SK-N-SH (cell line): ENCODE measurements at regions not wholly inside any gene's neighbourhood (a gene's known extent, or its start where the extent isn't known, plus 50 kb on each side); places are given as distances from the start of the nearest gene placed in this dataset.
A peak's percentile ranks its signal among the peaks of the same experiment; 100 is the strongest.

Experiments
- CTCF ChIA-PET: fragments of 300-600, 350-600 bp; formaldehyde crosslinking; extraction: SDS; loops from one replicate; lab custom pipeline; 2021; lab: Yijun Ruan, JAX
- POLR2A ChIA-PET: fragments of 350-600 bp; sonication (Branson Sonifier 250); formaldehyde crosslinking; extraction: SDS; loops from one replicate; lab custom pipeline; 2020; ENCODE audit warnings: antibody characterized with exemption, inconsistent platforms; lab: Yijun Ruan, JAX
- DNase-seq: peaks from one replicate; pipeline ENCODE4 v3.0.0; 2012
- H2AFZ ChIP-seq: fragments of 200-600 bp; sonication (generic); 2 replicates; pipeline ENCODE4 v1.8.1; 2016; ENCODE audit warnings: antibody characterized with exemption, mild to moderate bottlenecking, low read depth
- H3F3A ChIP-seq: fragments of 200-600 bp; sonication (generic); replicated peaks from 2 replicates; pipeline ENCODE3; 2016; ENCODE audit warnings: antibody characterized with exemption, mild to moderate bottlenecking; ENCODE audit not compliant: insufficient read depth
- H3K27ac ChIP-seq, 2 experiments: fragments of 200-500 bp in 1 of 2; fragments of 200-600 bp in 1 of 2; sonication (Bioruptor generic) in 1 of 2; sonication (generic), shearing (Covaris generic) in 1 of 2; 2 replicates each; pipeline versions ENCODE4 v1.5.1 to v1.6.1; 2014 to 2016; ENCODE audit warnings: low read depth in 2 of 2, inconsistent platforms in 1 of 2, low read length in 1 of 2, mild to moderate bottlenecking in 1 of 2, mixed read lengths in 1 of 2
- H3K27me3 ChIP-seq: fragments of 200-600 bp; sonication (generic), shearing (Covaris generic); 2 replicates; pipeline ENCODE4 v1.6.1; 2016; ENCODE audit warnings: mixed run types; ENCODE audit not compliant: insufficient read depth
- H3K36me3 ChIP-seq, 2 experiments: fragments of 200-500 bp in 1 of 2; fragments of 200-600 bp in 1 of 2; sonication (Bioruptor generic) in 1 of 2; sonication (generic) in 1 of 2; replicated peaks in 1 of 2; 2 replicates each; pipeline versions ENCODE3 to v1.5.1; 2014 to 2016; ENCODE audit warnings: low read length in 1 of 2, mild to moderate bottlenecking in 1 of 2; ENCODE audit not compliant: insufficient read depth in 2 of 2, control insufficient read depth in 1 of 2
- H3K4me1 ChIP-seq, 2 experiments: fragments of 200-500 bp in 1 of 2; fragments of 200-600 bp in 1 of 2; sonication (Bioruptor generic) in 1 of 2; sonication (generic), shearing (Covaris generic) in 1 of 2; 2 replicates each; pipeline versions ENCODE4 v1.5.1 to v1.6.1; 2014 to 2016; ENCODE audit warnings: low read depth in 1 of 2, low read length in 1 of 2, mixed run types in 1 of 2; ENCODE audit not compliant: insufficient read depth in 2 of 2, control insufficient read depth in 1 of 2
- H3K4me2 ChIP-seq: fragments of 200-600 bp; sonication (generic), shearing (Covaris generic); 2 replicates; pipeline ENCODE4 v1.6.1; 2017; ENCODE audit warnings: mixed run types
- H3K4me3 ChIP-seq, 2 experiments: fragments of 200-500 bp in 1 of 2; fragments of 200-600 bp in 1 of 2; sonication (Bioruptor generic) in 1 of 2; sonication (generic), shearing (Covaris generic) in 1 of 2; 2 replicates each; pipeline versions ENCODE4 v1.5.1 to v1.8.1; 2014 to 2016; ENCODE audit warnings: low read depth in 2 of 2, inconsistent platforms in 1 of 2, low read length in 1 of 2, mild to moderate bottlenecking in 1 of 2, mixed read lengths in 1 of 2, moderate library complexity in 1 of 2
- H3K79me2 ChIP-seq: fragments of 200-600 bp; sonication (generic); 2 replicates; pipeline ENCODE4 v1.8.1; 2017; ENCODE audit warnings: mild to moderate bottlenecking; ENCODE audit not compliant: insufficient read depth
- H3K9ac ChIP-seq: fragments of 200-600 bp; sonication (generic); 2 replicates; pipeline ENCODE4 v1.6.1; 2017; ENCODE audit warnings: mixed run types
- H3K9me2 ChIP-seq: fragments of 200-600 bp; sonication (generic); 2 replicates; pipeline ENCODE4 v1.6.1; 2017; ENCODE audit warnings: mixed run types
- H3K9me3 ChIP-seq: fragments of 200-600 bp; sonication (generic); 2 replicates; pipeline ENCODE4 v1.6.1; 2017; ENCODE audit warnings: mixed run types, mild to moderate bottlenecking, moderate library complexity
- H4K20me1 ChIP-seq: fragments of 200-600 bp; sonication (generic); 2 replicates; pipeline ENCODE4 v1.6.1; 2017; ENCODE audit warnings: mild to moderate bottlenecking, mixed run types; ENCODE audit not compliant: insufficient read depth
- CHD2 ChIP-seq: fragments of 150-350 bp; IDR thresholded peaks from 2 replicates; pipeline ENCODE4 v1.6.1; 2018; ENCODE audit warnings: low read length; ENCODE audit not compliant: partially characterized antibody
- ELF1 ChIP-seq: IDR thresholded peaks from 2 replicates; pipeline ENCODE4 v1.4.0; 2012
- EP300 ChIP-seq, 2 experiments: IDR thresholded peaks; 2 replicates each; pipeline versions ENCODE4 v1.4.0 to v1.6.1; 2012; ENCODE audit warnings: borderline replicate concordance in 1 of 2, low read depth in 1 of 2, low read length in 1 of 2
- FOXM1 ChIP-seq: IDR thresholded peaks from 2 replicates; pipeline ENCODE4 v1.4.0; 2012; ENCODE audit warnings: low read depth, mild to moderate bottlenecking
- GABPA ChIP-seq: IDR thresholded peaks from 2 replicates; pipeline ENCODE4 v1.4.0; 2012; ENCODE audit warnings: low read depth, mild to moderate bottlenecking
- GATA2 ChIP-seq: sonication (generic); formaldehyde crosslinking; IDR thresholded peaks from 2 replicates; pipeline ENCODE4 v1.5.0; 2020; ENCODE audit warnings: mild to moderate bottlenecking, missing genetic modification reagents
- MXI1 ChIP-seq: IDR thresholded peaks from 2 replicates; pipeline ENCODE4 v1.6.1; 2012; ENCODE audit warnings: mild to moderate bottlenecking, low read depth, low read length, improper control_type of control experiment
- NRF1 ChIP-seq: IDR thresholded peaks from 2 replicates; pipeline ENCODE4 v1.6.1; 2012; ENCODE audit warnings: low read depth, mild to moderate bottlenecking, low read length
- POLR2AphosphoS5 ChIP-seq: IDR thresholded peaks from 2 replicates; pipeline ENCODE4 v1.6.1; 2012; ENCODE audit warnings: low read depth, low read length
- RCOR1 ChIP-seq: fragments of 150-350 bp; IDR thresholded peaks from 2 replicates; pipeline ENCODE4 v1.6.1; 2017; ENCODE audit warnings: antibody characterized with exemption, low read length
- REST ChIP-seq: IDR thresholded peaks from 2 replicates; pipeline ENCODE4 v1.6.1; 2012; ENCODE audit warnings: mild to moderate bottlenecking, low read depth, low read length, moderate library complexity
- RFX5 ChIP-seq: IDR thresholded peaks from 2 replicates; pipeline ENCODE4 v1.6.1; 2012; ENCODE audit warnings: mild to moderate bottlenecking, improper control_type of control experiment, low read length
- SMC3 ChIP-seq: IDR thresholded peaks from 2 replicates; pipeline ENCODE4 v1.6.1; 2012; ENCODE audit warnings: low read depth, low read length, improper control_type of control experiment
- TCF12 ChIP-seq: IDR thresholded peaks from 2 replicates; pipeline ENCODE4 v1.4.0; 2012
- TEAD4 ChIP-seq: IDR thresholded peaks from 2 replicates; pipeline ENCODE4 v1.4.0; 2012; ENCODE audit warnings: mild to moderate bottlenecking, borderline replicate concordance; ENCODE audit not compliant: insufficient read depth
- WGBS: methylation state at CpG from one replicate; pipeline ENCODE4 v1.1.6; 2017; ENCODE audit warnings: low lambda C conversion rate; 5-methylcytosine and 5-hydroxymethylcytosine counted together
- TF ChIP-seq, protein P1 (sequence below): IDR thresholded peaks from 2 replicates; pipeline ENCODE4 v1.4.0; 2012; ENCODE audit warnings: low read depth, borderline replicate concordance

DNA sequence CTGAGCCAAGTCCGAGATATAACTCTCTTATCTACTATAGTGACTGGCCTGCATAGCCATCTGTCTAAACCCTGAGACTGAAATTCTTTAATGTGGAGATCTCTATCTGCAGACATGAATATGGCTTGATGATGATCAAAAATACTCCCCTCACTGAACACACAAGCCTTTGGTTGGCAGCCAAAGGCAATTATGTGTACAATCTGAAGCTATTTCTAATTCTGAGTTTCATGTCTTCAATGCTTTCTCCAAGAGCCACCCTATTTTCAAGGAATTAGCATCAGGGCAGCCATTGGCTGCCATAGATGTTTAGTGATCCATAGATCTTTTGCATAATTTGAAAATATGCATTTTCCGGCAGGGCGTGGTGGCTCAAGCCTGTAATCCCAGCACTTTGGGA, 168.2 kb downstream of the TGFB2 start:
- no peak overlapping the region for H3K27ac ChIP-seq
- peak; percentile 18 for DNase-seq
- no peak overlapping the region for H2AFZ ChIP-seq
- H3K9me2 ChIP-seq = no peaks in the 10 kb centered on the region
- CTCF ChIA-PET = no interaction called here
- 93% methylated on average over 3 of the region's 3 CpGs for WGBS
- H3K9me3 ChIP-seq = no peaks in the 10 kb centered on the region
- POLR2A ChIA-PET = no interaction called here
- no peak overlapping the region for H3K4me3 ChIP-seq
- no peaks in the 10 kb centered on the region for H3K36me3 ChIP-seq
- no peaks in the 10 kb centered on the region for H3F3A ChIP-seq
- H3K79me2 ChIP-seq = no peaks in the 10 kb centered on the region
- TF ChIP-seq GATA2 (CRISPR knock-in tag) (peak; percentile 71), EP300 (IDR thresholded peaks at IDR 0.05; ENCODE audit: borderline replicate concordance in 1 of 2, low read depth in 1 of 2, low read length in 1 of 2) (peak in 1 of 2 experiments; percentile 52; a peak in 1 of 4 replicates), TCF12 (0 out of 2 replicates have a peak, but pooled peaks have one; percentile 25), FOXM1 (no peak), RCOR1 (peak; percentile 82)
- TF ChIP-seq, all 33 proteins: peak for 4
- Histone ChIP-seq H3K4me2 (no peak overlapping the region), H3K4me1 (peaks cover 0 to 11% of the 10 kb centered on the region in 2 experiments; a peak in 3 of 4 replicates), H3K9ac (no peak overlapping the region), H3K27me3 (no peaks in the 10 kb centered on the region), H4K20me1 (no peaks in the 10 kb centered on the region)

GRCh38 chr1:218514689-218515088, 169.6 kb downstream of the TGFB2 start:
- whole genome bisulfite sequencing = 96% methylated on average over 2 of the region's 2 CpGs
- no peak for TF ChIP-seq SMC3
- no peak for TF ChIP-seq NRF1
- TF ChIP-seq, protein P1, sequence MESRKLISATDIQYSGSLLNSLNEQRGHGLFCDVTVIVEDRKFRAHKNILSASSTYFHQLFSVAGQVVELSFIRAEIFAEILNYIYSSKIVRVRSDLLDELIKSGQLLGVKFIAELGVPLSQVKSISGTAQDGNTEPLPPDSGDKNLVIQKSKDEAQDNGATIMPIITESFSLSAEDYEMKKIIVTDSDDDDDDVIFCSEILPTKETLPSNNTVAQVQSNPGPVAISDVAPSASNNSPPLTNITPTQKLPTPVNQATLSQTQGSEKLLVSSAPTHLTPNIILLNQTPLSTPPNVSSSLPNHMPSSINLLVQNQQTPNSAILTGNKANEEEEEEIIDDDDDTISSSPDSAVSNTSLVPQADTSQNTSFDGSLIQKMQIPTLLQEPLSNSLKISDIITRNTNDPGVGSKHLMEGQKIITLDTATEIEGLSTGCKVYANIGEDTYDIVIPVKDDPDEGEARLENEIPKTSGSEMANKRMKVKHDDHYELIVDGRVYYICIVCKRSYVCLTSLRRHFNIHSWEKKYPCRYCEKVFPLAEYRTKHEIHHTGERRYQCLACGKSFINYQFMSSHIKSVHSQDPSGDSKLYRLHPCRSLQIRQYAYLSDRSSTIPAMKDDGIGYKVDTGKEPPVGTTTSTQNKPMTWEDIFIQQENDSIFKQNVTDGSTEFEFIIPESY = no peak
- no peak for TF ChIP-seq ELF1
- no peak for TF ChIP-seq POLR2AphosphoS5
- no peak for TF ChIP-seq TEAD4
- TF ChIP-seq GABPA = no peak
- TF ChIP-seq MXI1 = no peak
- TF ChIP-seq RFX5 = no peak
- TF ChIP-seq CHD2 = no peak
- no peak for TF ChIP-seq REST
- CTCF ChIA-PET = interaction anchor here (1.1 kb wide), 1 partner anchor 10 kb away, joined by 3 read pairs; no protein-coding TSS in a partner anchor

More at GRCh38 chr1:218514689-218515088, 169.6 kb downstream of the TGFB2 start:
- no peak for DNase-seq
- Histone ChIP-seq H3K4me2 (no peak overlapping the region), H3K79me2 (no peaks in the 10 kb centered on the region), H3K36me3 (no peaks in the 10 kb centered on the region), H4K20me1 (no peaks in the 10 kb centered on the region), H3F3A (no peaks in the 10 kb centered on the region), H3K9me2 (no peaks in the 10 kb centered on the region), H3K27me3 (no peaks in the 10 kb centered on the region), H2AFZ (no peak overlapping the region), H3K9me3 (no peaks in the 10 kb centered on the region), H3K4me3 (no peak overlapping the region), H3K4me1 (peaks cover 0 to 11% of the 10 kb centered on the region in 2 experiments; a peak in 3 of 4 replicates), H3K27ac (no peak overlapping the region), H3K9ac (no peak overlapping the region)
- POLR2A ChIA-PET = no interaction called here
